Left lobe of liver (tissue), 2 donors: ENCODE measurements at regions not wholly inside any gene's neighbourhood (a gene's known extent, or its start where the extent isn't known, plus 50 kb on each side); places are given as distances from the start of the nearest gene placed in this dataset.
A peak's percentile ranks its signal among the peaks of the same experiment; 100 is the strongest.

Experiments
- ATAC-seq: fragments of 200-7000 bp; cut with Tn5 transposase; one replicate; pipeline ENCODE4 v1.9.1; 2020; ENCODE audit warnings: mild to moderate bottlenecking, moderate library complexity
- DNase-seq: peaks from one replicate; pipeline ENCODE4 v3.0.0-alpha.2; 2020; ENCODE audit warnings: low spot score
- donor health status: DM: no; HTN: no; CAD: no; lungs with moderate emphysema.
- donor health status: DM: no; HTN: yes; CAD: no.

GRCh38 chr4:1467581-1468458 lies 61.6 kb upstream of the NKX1-1 start:
- ATAC-seq = no peak
- DNase-seq = no peak

- ATAC-seq (no peak), DNase-seq (no peak)
Measured at GRCh38 chr4:1466863-1467165, 60.6 kb upstream of the NKX1-1 start.

DNA sequence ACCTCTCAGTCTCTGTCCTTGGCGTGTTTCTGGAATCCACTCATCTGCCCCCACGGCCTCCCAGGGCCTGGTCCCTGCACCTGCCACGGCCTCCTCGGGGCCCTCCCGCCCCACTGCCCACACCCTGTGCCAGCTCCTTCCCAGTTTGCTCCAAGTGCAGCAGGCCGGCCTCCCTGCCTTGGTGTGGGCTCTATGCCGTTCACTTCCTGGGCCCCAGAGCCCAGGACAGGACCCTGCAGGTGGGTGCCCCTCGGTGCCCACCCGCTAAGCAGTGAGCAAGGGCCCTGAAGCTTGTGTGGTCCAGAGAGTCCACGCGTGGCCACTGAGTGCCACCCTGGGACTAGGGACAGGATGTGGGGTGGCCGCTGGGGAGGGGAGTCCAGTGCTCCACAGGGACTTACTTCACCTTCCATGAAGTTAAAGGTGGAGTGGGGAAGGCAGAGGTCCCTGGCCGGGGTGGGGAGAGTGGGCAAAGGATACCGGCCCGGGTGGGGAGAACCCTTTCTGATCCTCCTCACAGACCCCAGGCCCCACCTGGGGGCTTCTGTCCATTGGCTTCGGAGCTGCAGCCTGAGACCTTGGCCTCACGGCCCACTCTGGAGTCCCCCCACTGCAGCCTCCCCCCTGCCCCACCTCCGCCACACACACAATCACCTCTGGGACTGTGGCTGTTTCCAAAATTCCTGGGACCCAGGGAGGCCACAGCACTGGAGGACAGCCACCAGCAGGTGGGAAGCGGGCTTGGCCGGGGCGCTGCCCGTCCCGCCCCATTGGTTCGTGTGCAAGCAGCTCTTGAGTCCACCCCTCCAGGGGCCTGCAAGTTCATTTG lies 60.0 kb upstream of the NKX1-1 start:
- ATAC-seq (no peak), DNase-seq (peak; percentile 37)

- ATAC-seq = no peak
- DNase-seq = peak; percentile 37
Measured at GRCh38 chr4:1465173-1466033, 59.2 kb upstream of the NKX1-1 start.

- DNase-seq (peak; percentile 37), ATAC-seq (no peak)
Measured at GRCh38 chr4:1464581-1465171, 58.4 kb upstream of the NKX1-1 start.

GRCh38 chr4:1463927-1464540 lies 57.8 kb upstream of the NKX1-1 start:
- no peak for ATAC-seq
- no peak for DNase-seq

DNA sequence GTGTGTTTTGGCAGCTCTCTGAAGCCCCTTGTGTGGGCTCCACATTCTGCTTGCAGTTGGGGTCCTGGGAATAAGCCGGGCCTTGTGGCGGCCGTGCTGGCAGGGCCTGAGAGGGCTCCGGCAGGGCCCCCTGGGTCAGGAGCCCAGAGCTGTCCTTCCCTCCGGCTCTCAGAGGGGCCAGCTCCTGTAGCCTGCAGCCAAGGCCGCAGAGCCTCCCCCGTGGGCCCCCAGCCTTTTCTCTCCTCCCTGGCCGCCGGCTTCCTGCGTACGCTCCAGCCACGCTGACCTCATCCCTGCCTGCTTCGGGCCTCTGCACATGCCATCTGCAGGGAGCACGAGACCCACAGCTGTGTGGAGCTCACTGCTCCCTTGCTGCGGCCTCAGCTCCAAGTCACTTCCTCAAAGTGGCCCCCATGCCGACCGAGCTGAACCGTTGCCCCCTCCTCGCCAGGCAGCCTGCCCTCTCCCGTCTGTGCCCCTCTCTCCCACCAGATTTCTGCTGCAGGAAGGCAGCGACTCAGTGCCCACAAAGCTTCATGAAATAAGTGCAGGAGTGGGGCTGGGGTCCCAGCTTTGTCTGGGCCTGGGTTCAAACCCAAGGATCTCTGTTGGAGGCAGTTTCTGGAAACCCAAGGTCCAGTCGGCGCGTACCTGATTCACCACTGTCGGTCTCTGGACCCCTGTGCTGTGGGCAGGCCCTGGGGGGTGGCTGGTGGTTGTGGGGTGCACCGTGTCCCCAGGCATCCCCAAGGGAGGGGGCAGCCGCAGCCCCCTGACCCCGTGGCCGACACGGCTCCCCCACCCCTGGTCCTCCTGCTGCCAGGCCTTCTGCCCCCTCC lies 57.1 kb upstream of the NKX1-1 start:
- DNase-seq (no peak), ATAC-seq (no peak)

DNA sequence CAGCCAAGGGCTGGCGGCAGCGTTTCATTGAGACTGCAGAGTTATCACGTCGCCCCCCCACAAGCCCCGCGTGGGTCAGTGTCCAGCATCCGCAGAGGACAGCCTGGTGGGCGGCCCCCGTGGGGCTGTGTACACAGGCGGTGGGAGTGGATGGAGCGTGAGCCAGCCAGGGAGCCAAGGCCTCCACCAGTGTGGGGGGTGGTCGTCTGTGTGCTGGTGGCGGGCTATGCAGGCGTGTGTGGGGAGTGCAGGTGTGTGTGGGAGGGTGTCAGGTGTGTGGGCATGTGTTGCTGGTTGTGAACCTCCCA lies 56.5 kb upstream of the NKX1-1 start:
- ATAC-seq = no peak
- DNase-seq = peak; percentile 40

DNA sequence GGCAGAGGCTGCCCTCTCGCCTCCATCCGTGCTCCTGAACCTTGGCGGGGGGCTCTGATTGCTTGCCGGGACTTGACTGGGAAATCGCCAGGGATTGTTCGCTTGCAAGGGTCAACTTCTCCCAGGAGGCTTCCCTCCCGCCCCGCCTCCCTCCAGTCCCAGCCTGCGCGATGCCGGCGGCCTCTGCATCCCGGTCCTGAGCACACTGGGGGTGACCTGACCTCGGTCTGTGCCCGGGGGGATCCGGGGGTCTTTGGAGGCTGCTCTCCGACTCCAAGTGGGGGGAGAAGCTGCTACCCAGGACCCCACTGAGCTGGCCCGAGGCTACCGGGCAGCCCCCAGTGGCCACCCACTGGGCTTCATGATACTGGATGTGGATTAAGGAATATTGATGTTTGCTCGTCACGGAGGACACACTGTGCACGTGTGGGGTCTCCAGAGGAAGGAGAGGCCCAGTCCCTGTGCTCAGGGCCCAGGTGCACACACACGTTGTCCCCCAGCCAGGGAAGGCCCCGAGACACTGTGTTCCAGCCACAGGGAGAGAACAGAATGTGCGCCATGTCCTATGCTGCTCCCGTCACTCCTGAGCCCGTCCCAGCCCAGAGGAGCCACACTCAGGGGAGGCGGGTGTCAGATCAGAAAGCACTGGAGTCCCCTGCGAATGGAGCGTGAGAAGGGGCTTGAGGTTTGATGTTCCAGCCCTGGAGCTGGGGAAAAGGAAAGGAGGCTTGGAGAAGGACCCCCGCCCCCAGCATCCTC lies 55.9 kb upstream of the NKX1-1 start:
- no peak for ATAC-seq
- no peak for DNase-seq

- peak; percentile 38 for DNase-seq
- no peak for ATAC-seq
Measured at GRCh38 chr4:1460967-1461868, 55.0 kb upstream of the NKX1-1 start.

DNA sequence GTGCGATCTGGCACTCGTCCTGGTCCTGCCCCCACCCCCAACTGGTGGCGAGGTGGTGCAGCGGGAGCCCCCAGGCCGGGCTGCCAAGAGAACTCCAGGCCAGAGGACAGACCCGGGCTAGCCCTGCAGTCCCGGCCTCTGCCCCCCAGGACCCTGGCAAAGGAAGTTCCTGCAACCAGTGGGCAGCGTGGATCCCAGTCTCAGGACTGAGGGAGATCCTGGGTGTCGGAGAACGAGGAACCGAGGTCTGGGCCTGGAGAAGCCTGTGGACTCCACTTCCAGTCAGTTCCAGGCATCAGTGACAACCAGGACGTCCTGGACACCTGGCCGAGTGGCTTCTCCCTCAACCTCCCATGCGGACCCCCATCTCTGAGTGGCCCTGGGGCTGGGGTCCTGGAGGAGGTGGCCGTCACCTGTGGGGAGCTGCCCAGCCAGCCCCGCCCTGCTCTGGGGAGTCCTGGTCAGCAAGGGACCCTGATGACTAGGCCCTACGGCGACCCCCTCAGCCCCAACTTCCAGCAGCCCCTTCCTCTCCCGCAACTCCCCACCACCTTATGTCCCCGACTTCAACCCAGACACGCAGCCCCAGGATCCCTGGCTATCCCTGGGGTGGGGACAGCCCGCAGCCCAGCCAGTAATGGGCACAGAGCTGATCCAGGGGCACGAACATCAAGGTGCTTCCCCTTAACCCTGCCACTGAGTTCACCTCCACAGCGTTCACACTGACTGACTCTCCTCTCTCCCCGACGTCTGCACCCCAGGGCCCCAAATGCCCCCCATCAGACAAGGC lies 53.7 kb upstream of the NKX1-1 start:
- DNase-seq = peak; percentile 41
- no peak for ATAC-seq

DNA sequence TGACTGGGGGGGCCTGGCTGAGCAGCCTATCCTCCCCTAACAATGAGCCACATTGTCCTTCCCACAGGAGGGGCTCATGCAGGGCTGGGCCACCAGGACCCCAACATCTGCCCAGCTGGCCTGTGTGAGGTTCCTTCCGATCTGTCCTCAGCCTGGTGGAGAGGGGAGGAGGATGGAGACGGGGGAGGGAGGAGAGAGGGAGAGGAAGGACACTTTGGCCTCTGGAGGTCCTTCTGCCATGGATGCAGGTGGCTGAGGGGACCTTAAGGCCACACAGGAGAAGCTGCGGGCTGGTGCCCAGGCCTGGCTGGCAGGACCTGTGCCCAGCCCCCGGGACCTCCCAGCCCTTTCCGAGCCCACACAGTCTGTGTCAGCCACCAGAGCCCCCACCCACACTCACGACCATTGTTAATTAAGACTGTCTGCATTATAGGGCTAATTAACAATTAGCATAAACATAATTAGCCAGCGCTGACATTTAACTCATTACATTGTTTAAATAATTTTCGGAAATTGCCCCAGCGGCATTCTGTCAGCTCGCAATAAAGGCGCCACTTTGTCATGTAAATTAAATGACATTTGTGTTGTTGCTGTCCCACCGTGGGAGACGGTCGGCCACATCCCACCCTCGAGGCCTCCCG lies 53.0 kb upstream of the NKX1-1 start:
- ATAC-seq = no peak
- no peak for DNase-seq

- DNase-seq = no peak
- ATAC-seq = no peak
Measured at GRCh38 chr4:1458581-1458980, 52.3 kb upstream of the NKX1-1 start.
